Ecto neural progenitor cell (in vitro differentiated cells): ENCODE measurements at regions not wholly inside any gene's neighbourhood (a gene's known extent, or its start where the extent isn't known, plus 50 kb on each side); places are given as distances from the start of the nearest gene placed in this dataset.
"Not testable (repeated sequence)": the region's sequence is repeated elsewhere in the genome, so short reads cannot be mapped to it uniquely, and the experiment has no call there.

Experiments
- DNase-seq: peaks from one replicate; pipeline ENCODE4 v3.0.0-alpha.2; 2018; ENCODE audit warnings: low spot score

DNA sequence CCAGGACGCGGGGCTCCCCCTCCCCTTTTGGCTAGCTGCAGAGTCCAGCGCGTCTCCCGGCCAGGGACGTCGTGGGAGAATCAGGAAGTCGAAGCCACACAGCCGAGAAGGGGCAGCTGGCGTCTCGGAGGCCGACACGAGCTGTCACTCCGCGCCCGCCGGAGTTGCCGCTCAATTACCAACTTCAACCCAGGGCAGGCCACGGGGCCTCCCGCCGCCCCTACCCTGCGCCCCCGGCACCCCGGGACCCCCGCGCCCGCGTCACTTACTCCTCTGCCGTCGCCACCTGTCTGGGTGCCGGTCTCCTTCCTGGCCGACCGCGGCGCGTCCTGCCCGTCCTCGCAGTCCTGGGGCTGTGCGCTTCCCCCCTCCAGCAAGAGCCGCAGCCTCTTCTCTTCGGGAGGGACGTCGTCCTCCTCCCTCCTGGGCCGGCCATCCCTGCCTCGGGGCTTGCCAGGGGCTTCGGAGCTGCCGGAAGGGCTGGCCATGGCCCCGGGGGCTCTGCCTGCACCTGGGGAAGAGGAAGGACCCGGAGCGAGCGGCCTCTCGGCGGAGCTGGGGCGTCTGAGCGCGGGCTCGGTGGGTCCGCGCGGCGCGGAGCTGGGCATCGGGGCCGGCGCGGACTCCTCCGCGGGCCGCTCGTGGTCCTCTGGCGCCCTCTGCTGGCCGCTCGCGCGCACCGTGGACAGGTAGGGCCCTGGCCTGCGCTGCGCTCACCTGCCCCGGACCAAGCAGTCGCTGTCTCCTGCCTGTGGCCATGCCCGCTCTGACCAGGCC, 65.6 kb upstream of the CLEC6A start:
- peak; percentile 93 for DNase-seq

DNA sequence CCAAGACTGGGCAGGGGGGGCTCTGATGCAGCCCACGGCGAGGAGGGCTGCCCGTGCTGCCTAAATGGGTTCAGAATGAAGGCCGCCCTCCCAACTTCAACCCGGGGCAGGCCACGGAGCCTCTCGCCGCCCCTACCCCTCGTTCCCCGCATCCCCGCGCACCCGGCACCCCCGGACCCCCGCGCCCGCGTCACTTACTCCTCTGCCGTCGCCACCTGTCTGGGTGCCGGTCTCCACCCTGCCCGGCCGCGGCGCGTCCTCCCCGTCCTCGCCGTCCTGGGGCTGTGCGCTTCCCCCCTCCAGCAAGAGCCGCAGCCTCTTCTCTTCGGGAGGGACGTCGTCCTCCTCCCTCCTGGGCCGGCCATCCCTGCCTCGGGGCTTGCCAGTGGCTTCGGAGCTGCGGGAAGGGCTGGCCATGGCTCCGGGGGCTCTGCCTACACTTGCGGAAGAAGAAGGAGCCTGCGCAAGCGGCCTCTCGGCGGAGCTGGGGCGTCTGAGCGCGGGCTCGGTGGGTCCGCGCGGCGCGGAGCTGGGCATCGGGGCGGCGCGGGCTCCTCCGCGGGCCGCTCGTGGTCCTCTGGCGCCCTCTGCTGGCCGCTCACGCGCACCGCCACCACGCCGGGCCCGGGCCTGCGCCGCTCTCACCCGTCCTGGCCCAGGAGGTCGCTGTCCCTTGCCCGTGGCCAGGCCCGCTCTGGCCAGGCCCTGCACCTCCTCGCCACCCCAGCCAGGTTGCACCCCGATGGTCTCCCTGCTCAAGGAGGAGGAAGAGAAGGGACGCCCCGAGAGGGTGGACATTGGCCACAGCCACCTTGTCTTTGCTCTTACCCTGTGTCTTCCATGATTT, 59.3 kb upstream of the CLEC6A start:
- DNase-seq: peak; percentile 93

DNA sequence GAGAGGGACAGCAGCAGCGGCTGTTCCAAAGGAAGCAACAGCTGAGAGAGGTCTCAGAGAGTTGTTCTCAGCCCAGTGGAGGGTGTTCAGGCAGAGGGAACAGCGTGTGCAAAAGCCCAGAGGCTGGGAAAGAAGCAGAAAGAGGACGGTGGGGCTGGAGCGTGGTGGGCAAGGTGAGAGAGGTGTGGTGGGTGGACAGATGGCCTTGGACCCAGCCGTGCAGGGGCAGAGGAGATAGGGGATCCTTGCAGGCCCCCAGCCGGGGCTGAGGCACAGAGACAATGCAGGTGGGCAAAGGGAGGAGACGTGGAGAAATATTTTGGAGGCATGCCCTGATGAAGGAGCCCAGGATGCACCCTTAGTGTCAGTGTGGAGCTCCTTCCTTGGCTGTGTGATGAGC, 58.4 kb upstream of the CLEC6A start:
- not testable (repeated sequence) for DNase-seq

DNA sequence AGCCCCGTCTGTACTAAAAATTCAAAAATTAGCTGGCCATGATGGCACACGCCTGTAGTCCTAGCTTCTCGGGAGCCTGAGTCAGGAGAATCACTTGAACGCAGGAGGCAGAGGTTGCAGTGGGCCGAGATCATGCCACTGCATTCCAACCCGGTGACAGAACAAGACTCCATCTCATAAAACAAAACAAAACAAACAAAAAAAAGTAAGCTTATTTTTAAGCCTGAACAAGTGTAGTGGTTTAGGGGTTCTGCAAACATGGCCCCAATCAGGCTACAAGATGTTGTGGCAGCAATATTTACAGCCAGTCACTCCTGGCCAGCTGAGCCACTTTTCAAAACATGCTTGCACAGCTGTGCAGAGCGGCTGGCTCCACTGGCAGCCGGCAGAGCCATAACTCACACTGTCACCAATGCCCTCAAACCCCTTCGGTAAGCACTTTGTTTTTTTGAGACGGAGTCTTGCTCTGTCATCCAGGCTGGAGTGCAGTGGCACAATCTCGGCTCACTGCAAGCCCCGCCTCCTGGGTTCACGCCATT, 56.2 kb upstream of the CLEC6A start:
- DNase-seq: not testable (repeated sequence)

DNA sequence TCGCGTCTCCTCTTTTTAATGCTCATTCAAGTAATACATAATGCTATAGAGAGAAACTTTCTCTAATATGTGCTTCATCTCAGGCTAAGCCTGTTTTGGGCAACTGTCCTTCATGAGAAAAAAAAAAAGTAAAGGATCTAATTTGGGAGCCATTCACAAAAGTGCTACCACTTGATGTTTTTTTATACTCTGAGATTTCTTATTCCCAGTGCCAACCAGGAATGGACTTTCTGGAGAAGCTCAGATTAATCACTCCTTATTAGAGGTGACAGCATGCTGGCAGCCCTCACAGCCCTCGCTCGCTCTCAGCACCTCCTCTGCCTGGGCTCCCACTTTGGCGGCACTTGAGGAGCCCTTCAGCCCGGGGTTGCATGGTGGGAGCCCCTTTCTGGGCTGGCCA, 51.9 kb upstream of the CLEC6A start:
- DNase-seq: not testable (repeated sequence)

DNA sequence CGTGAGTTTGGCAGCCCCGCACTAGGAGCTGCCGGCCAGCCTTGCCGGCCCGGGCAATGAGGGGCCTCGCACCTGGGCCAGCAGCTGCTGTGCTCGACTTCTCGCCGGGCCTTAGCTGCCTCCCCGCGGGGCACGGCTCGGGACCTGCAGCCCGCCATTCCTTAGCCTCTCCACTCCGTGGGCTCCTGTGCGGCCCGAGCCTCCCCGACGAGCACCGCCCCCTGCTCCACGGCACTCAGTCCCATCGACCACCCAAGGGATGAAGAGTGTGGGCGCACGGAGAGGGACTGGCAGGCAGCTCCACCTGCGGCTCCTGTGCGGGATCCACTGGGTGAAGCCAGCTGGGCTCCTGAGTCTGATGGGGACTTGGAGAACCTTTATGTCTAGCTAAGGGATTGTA, 51.4 kb upstream of the CLEC6A start:
- DNase-seq: not testable (repeated sequence)
